Gastroesophageal sphincter (tissue), 4 donors: ENCODE measurements at regions not wholly inside any gene's neighbourhood (a gene's known extent, or its start where the extent isn't known, plus 50 kb on each side); places are given as distances from the start of the nearest gene placed in this dataset.

Source experiments
- ATAC-seq: fragments of 150-250 bp; one replicate; pipeline ENCODE4 v1.9.1; 2016; ENCODE audit warnings: mild to moderate bottlenecking, moderate library complexity
- H3K27ac ChIP-seq, 4 donors: fragments of 200-600 bp; sonication (generic) in 3 of 4; 1 replicate in 3 of 4; 2 replicates in 1 of 4; pipeline ENCODE4 v1.5.1; 2016 to 2019
- H3K27me3 ChIP-seq: fragments of 200-600 bp; sonication (generic); one replicate; pipeline ENCODE4 v1.5.1; 2019
- H3K36me3 ChIP-seq, 2 donors: fragments of 200-600 bp; sonication (generic); one replicate each; pipeline ENCODE4 v1.5.1; 2019; ENCODE audit warnings: control low read depth in 1 of 2
- H3K4me1 ChIP-seq, 3 donors: fragments of 200-600 bp; sonication (generic); 1 replicate in 2 of 3; 2 replicates in 1 of 3; pipeline ENCODE4 v1.5.1; 2016 to 2019; ENCODE audit warnings: control low read depth in 2 of 3
- H3K4me3 ChIP-seq, 2 donors: fragments of 200-600 bp; sonication (generic); one replicate each; pipeline ENCODE4 v1.5.1; 2019; ENCODE audit warnings: mild to moderate bottlenecking in 1 of 2, moderate library complexity in 1 of 2
- H3K9me3 ChIP-seq, 3 donors: fragments of 200-600 bp; sonication (generic); one replicate each; pipeline ENCODE4 v1.5.1; 2017 to 2019; ENCODE audit warnings: control low read depth in 2 of 3
- CTCF ChIP-seq, 4 experiments: fragments of 200-600 bp in 2 of 4; fragments of 450-650 bp in 2 of 4; sonication (generic) in 1 of 4; IDR thresholded peaks; one replicate each; pipeline ENCODE4 v1.5.1; 2017 to 2019; ENCODE audit warnings: antibody characterized with exemption in 4 of 4, mild to moderate bottlenecking in 2 of 4, moderate library complexity in 2 of 4
- EP300 ChIP-seq: sonication (generic); formaldehyde crosslinking; IDR thresholded peaks from one replicate; pipeline ENCODE4 v1.6.1; 2017; ENCODE audit warnings: antibody characterized with exemption, mild to moderate bottlenecking
- POLR2A ChIP-seq, 2 donors: fragments of 450-650 bp; IDR thresholded peaks; one replicate each; pipeline ENCODE4 v1.6.1; 2017; ENCODE audit warnings: antibody characterized with exemption in 2 of 2, mild to moderate bottlenecking in 2 of 2, moderate library complexity in 1 of 2
- POLR2AphosphoS5 ChIP-seq: sonication (generic); formaldehyde crosslinking; IDR thresholded peaks from one replicate; pipeline ENCODE4 v1.6.1; 2017; ENCODE audit warnings: antibody characterized with exemption
- WGBS, 2 donors: methylation state at CpG; one replicate each; pipeline ENCODE4 v1.1.5; 2018; ENCODE audit warnings: low coverage in 1 of 2; 5-methylcytosine and 5-hydroxymethylcytosine counted together
- small RNA-seq, 4 donors: library from RNA; depleted of rRNA; stranded (forward); fragments of <200 nt; gene quantifications; one replicate each; pipeline ENCODE3, GENCODE V24; 2016

- no peak overlapping the region for H3K27ac ChIP-seq
- no peak for TF ChIP-seq EP300
- TF ChIP-seq CTCF (IDR thresholded peaks at IDR 0.05), result no peak
- TF ChIP-seq POLR2A (IDR thresholded peaks at IDR 0.05), result no peak
- TF ChIP-seq POLR2AphosphoS5, result no peak
- H3K9me3 ChIP-seq, result no peaks in the 10 kb centered on the region
- no peak for ATAC-seq
- no peak overlapping the region for H3K4me3 ChIP-seq
- no peaks in the 10 kb centered on the region for H3K27me3 ChIP-seq
- H3K4me1 ChIP-seq, result peaks cover 0 to 9% (median 0%) of the 10 kb centered on the region in 3 donors
- whole genome bisulfite sequencing, 2 donors, result 51 to 93% methylated on average over 3 of the region's 3 CpGs
- H3K36me3 ChIP-seq, result no peaks in the 10 kb centered on the region
Measured at GRCh38 chrX:15909605-15910004, 55.0 kb upstream of the AP1S2 start.

- WGBS, 2 donors, result 30% methylated on average over 3 of the region's 4 CpGs; no CpG with 5 or more reads in 1 of the 2 donors
- H3K4me1 ChIP-seq, result peaks cover 0 to 9% (median 0%) of the 10 kb centered on the region in 3 donors
- no peaks in the 10 kb centered on the region for H3K27me3 ChIP-seq
- ATAC-seq, result no peak
- H3K27ac ChIP-seq, result no peak overlapping the region
- no peaks in the 10 kb centered on the region for H3K9me3 ChIP-seq
- H3K4me3 ChIP-seq, result no peak overlapping the region
- TF ChIP-seq POLR2A (IDR thresholded peaks at IDR 0.05) (no peak), POLR2AphosphoS5 (no peak), EP300 (no peak), CTCF (IDR thresholded peaks at IDR 0.05) (no peak)
- no peaks in the 10 kb centered on the region for H3K36me3 ChIP-seq
Measured at GRCh38 chrX:15908603-15909290, 54.1 kb upstream of the AP1S2 start.

- peaks cover 0 to 9% (median 0%) of the 10 kb centered on the region in 3 donors for H3K4me1 ChIP-seq
- no peak for TF ChIP-seq POLR2A (IDR thresholded peaks at IDR 0.05)
- no peak for ATAC-seq
- no peak overlapping the region for H3K4me3 ChIP-seq
- no peaks in the 10 kb centered on the region for H3K9me3 ChIP-seq
- 13 to 24% methylated on average over 3 to 5 of the region's 5 CpGs for WGBS, 2 donors
- H3K27me3 ChIP-seq, result no peaks in the 10 kb centered on the region
- H3K27ac ChIP-seq, result no peak overlapping the region
- no peaks in the 10 kb centered on the region for H3K36me3 ChIP-seq
Measured at GRCh38 chrX:15906041-15906943, 51.7 kb upstream of the AP1S2 start.

Small RNA genes in the stretch of these regions (small RNA-seq; reads per million reads assigned to genes)
- 0 reads per million in 4 donors for gene RNU5F-7P
